OCI-M1 (cell line): ENCODE measurements at regions not wholly inside any gene's neighbourhood (a gene's known extent, or its start where the extent isn't known, plus 50 kb on each side); places are given as distances from the start of the nearest gene placed in this dataset.
A peak's percentile ranks its signal among the peaks of the same experiment; 100 is the strongest.
"Not testable (repeated sequence)": the region's sequence is repeated elsewhere in the genome, so short reads cannot be mapped to it uniquely, and the experiment has no call there.

ENCODE experiments used
- DNase-seq: peaks from one replicate; lab custom pipeline; 2025; lab: John Stamatoyannopoulos, UW

- DNase-seq: no peak
These were observed 683.1 kb upstream of the PRR20A start for GRCh38 chr13:56457535-56458190.

DNA sequence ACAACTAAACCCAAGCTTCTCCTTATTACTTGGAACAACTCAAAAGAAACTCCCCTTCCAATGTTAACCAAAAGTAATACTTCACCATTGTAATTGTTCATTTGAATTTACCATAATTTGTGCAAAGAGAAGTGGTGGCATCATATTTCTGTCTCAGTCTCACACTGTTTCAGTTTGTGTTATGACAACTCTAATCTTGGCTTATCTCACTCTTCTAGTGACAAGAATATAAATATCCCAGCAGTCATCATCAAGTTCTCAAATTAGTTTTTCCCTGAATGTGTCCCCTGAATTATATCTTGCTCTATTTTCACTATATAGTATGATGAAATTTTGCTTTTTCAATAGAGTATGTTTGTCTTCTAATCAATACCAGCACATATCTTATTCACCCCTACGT lies 681.4 kb upstream of the PRR20A start:
- DNase-seq: no peak

GRCh38 chr13:56501750-56502149 lies 639.0 kb upstream of the PRR20A start:
- no peak for DNase-seq

DNA sequence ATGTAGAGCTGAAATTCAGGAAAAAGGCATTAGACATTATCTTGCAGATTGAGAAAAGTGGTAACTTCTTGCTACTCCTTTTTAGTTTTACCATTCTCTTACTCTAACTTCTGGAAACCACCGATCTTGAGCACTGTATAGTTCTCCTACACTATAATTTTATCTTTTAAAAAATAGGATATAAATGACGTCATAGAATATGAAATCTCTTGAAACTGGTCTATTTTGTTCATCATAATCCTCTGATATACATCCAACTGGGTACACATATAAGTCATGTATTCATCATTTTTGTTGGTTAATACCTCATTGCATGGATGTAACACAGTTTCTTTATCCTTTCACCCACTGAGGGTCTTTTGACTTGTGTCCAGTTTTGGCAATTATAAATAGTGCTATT lies 629.9 kb upstream of the PRR20A start:
- no peak for DNase-seq

DNA sequence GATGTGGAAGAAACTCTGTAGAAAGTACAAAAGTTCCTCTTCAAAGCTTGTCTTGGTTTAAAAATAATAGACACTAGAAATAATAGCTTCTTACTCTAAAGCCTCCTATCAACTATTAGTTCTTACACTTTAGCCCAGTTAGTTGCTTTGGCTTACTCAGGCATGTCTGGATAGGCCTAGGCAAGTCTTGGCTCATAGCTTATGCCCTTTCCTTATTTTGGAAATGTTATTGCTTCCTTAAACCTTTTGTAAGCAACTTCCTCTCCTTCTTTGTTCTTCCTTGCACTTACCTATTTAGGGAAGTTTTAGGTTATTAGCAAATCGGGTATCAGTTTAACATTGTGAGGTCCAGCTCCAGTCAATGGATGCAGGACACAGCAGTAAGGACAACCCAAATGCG lies 628.4 kb upstream of the PRR20A start:
- not testable (repeated sequence) for DNase-seq

DNA sequence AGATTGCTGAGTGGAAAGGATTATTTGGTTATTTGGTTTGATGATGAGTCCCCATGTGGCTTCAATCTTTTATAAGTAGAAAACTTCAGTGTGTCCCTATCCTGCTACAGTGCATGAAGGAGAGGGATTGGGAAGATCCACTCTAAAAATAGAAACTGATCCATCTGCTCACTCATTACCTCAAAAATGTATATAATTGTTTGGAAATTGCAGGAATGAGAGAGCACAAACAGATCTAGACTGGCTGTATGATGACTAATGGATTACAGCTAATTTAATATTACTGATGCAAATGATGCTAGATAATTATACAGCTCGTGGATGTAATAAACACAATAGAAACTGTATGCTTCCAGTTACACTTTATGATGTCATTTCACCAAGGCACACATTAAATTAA lies 625.3 kb upstream of the PRR20A start:
- no peak for DNase-seq

- peak; percentile 60 for DNase-seq
These were observed 612.5 kb upstream of the PRR20A start for GRCh38 chr13:56528040-56528790.

GRCh38 chr13:56530096-56530495 lies 610.6 kb upstream of the PRR20A start:
- DNase-seq: no peak

- not testable (repeated sequence) for DNase-seq
These were observed 592.8 kb upstream of the PRR20A start for GRCh38 chr13:56547921-56548320.

- no peak for DNase-seq
These were observed 581.9 kb upstream of the PRR20A start for GRCh38 chr13:56558698-56559320.

- DNase-seq: peak; percentile 15
These were observed 579.4 kb upstream of the PRR20A start for GRCh38 chr13:56561327-56561726.

- no peak for DNase-seq
These were observed 577.1 kb upstream of the PRR20A start for GRCh38 chr13:56563663-56564062.

GRCh38 chr13:56586976-56587375 lies 553.7 kb upstream of the PRR20A start:
- no peak for DNase-seq

DNA sequence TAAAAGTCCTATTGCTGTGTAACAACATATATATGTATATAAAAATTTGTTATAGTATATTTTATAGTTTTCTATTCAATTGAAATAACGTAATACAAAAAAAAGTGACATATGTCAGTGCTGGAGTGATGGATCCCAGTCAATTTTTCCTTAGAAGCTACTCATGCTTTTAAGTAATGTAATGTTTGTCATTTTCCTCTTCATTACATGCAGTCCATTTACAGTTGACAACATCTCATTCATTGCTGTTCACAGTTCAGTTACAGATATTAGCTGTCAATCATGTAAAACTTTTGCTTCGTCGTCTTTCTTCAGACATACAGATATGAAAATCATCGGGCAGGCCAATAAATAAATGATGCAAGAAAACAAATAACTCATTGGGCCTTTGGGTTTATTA lies 525.1 kb upstream of the PRR20A start:
- no peak for DNase-seq

DNA sequence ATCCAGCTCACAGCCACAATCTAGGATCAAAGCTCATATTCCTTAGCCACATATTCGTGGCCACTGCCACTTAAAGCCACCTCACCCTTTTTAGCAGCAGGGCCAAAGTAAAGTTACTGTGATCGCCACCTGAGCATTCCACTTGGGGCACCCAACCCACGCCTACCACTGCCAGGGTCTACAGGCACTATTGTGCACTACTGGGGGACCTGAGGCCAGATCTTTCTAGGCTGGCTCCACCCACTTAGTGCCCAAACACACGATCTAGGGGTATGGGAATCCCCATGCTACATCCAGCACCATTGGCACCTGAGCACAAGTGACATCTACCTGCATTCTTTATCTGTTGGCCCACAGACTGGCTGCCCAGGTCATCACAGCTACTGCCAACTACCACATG lies 517.9 kb upstream of the PRR20A start:
- no peak for DNase-seq

- DNase-seq: not testable (repeated sequence)
These were observed 511.8 kb upstream of the PRR20A start for GRCh38 chr13:56628886-56629285.

GRCh38 chr13:56631060-56631459 lies 509.7 kb upstream of the PRR20A start:
- not testable (repeated sequence) for DNase-seq

DNA sequence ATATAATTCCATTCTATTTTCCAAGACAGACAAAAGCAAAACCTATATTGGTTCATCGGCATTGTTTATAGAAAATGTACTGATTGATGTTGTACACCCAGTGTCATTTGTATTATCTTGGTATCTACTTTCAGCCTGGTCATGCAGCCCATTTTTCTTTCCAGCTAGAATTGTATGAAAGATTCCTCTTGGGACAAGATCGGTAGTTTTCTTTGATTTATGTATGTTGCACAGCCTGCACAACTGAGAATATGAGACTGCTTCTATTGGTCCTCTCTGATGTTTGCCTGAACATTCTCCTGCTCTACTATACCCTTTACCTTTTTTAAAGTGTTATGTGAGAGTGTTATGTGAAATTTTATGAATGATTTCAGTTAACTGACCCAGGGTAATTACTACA lies 487.7 kb upstream of the PRR20A start:
- DNase-seq: no peak

DNA sequence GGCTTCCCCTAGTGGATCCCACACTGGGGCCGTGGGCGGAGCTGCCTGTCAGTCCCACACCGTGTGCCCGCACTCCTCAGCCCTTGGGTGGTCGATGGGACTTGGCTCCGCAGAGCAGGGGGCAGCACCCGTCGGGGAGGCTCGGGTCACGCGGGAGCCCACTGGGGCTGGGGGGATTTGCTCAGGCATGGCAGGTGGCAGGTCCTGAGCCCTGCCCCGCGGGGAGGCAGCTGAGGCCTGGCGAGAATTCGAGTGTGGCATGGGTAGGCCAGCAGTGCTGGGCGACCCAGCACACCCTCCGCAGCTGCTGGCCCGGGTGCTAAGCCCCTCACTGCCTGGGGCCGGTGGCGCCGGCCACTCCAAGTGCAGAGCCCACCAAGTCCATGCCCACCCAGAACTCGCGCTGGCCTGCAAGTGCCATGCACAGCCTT lies 481.7 kb upstream of the PRR20A start:
- no peak for DNase-seq

GRCh38 chr13:56670563-56670962 lies 470.2 kb upstream of the PRR20A start:
- DNase-seq: no peak

DNA sequence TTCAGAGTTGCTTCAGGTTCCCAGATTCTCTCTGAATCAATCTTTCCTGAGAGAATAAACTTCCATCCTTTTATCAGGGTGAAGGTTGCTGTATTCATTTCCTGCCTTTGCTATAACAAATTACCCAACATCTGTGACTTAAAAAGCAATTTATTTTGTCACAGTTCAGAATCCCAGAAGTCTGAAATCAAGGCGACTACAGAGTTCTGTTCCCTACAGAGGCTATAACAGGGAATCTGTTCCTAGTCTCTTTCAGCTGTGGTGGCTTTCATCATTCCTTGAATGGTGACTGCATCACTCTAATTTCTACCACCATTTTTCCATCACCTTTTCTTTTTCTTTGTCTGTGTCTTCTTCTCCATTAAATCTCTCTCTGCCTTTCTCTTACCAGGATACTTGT lies 459.3 kb upstream of the PRR20A start:
- no peak for DNase-seq

GRCh38 chr13:56687131-56687530 lies 453.6 kb upstream of the PRR20A start:
- no peak for DNase-seq

- DNase-seq: no peak
These were observed 443.7 kb upstream of the PRR20A start for GRCh38 chr13:56697011-56697410.
